Keratinocyte (primary cell): ENCODE measurements at regions not wholly inside any gene's neighbourhood (a gene's known extent, or its start where the extent isn't known, plus 50 kb on each side); places are given as distances from the start of the nearest gene placed in this dataset.

Source experiments
- DNase-seq: peaks from one replicate; pipeline ENCODE4 v3.0.0-alpha.2; 2011; ENCODE audit warnings: low read depth, missing footprints, low spot score
- FAIRE-seq: peaks from 2 replicates; lab custom pipeline; 2011; peaks lifted over from hg19 to GRCh38; lab: Jason Lieb, UNC
- H2AFZ ChIP-seq: 2 replicates; pipeline ENCODE4 v1.6.0; 2012; ENCODE audit warnings: low read length, control low read depth, inconsistent platforms; ENCODE audit not compliant: control insufficient read depth
- H3K27ac ChIP-seq: 2 replicates; pipeline ENCODE4 v1.5.1; 2011; ENCODE audit warnings: low read length; ENCODE audit not compliant: control insufficient read depth, insufficient read depth
- H3K27me3 ChIP-seq: 3 replicates; pipeline ENCODE4 v1.6.0; 2011; ENCODE audit warnings: low read length; ENCODE audit not compliant: control insufficient read depth, insufficient read depth; ENCODE audit errors: extremely low read depth
- H3K36me3 ChIP-seq, 2 experiments: 2 replicates in 1 of 2; 3 replicates in 1 of 2; pipeline ENCODE4 v1.5.1; 2011; ENCODE audit warnings: low read length in 2 of 2, mild to moderate bottlenecking in 1 of 2; ENCODE audit not compliant: control insufficient read depth in 2 of 2, insufficient read depth in 2 of 2; ENCODE audit errors: extremely low read depth in 1 of 2
- H3K4me1 ChIP-seq: 3 replicates; pipeline ENCODE4 v1.5.1; 2011; ENCODE audit warnings: low read length; ENCODE audit not compliant: control insufficient read depth, insufficient read depth; ENCODE audit errors: extremely low read depth
- H3K4me2 ChIP-seq: 3 replicates; pipeline ENCODE4 v1.6.0; 2011; ENCODE audit warnings: low read depth, low read length; ENCODE audit not compliant: control insufficient read depth, insufficient read depth; ENCODE audit errors: extremely low read depth
- H3K4me3 ChIP-seq, 3 experiments: fragments of 200-600 bp in 1 of 3; sonication (generic) in 1 of 3; 2 replicates in 2 of 3; 3 replicates in 1 of 3; pipeline ENCODE4 v1.5.1; 2011 to 2016; ENCODE audit warnings: low read length in 3 of 3, mild to moderate bottlenecking in 3 of 3, control low read depth in 2 of 3, inconsistent platforms in 1 of 3, low read depth in 1 of 3, mixed read lengths in 1 of 3, mixed run types in 1 of 3, moderate library complexity in 1 of 3; ENCODE audit not compliant: control insufficient read depth in 2 of 3, insufficient read depth in 2 of 3; ENCODE audit errors: extremely low read depth in 1 of 3
- H3K79me2 ChIP-seq: 2 replicates; pipeline ENCODE4 v1.6.0; 2012; ENCODE audit warnings: low read length; ENCODE audit not compliant: control insufficient read depth, insufficient read depth
- H3K9ac ChIP-seq: 3 replicates; pipeline ENCODE4 v1.6.0; 2011; ENCODE audit warnings: low read length; ENCODE audit not compliant: control insufficient read depth, insufficient read depth; ENCODE audit errors: extremely low read depth
- H3K9me1 ChIP-seq: 3 replicates; pipeline ENCODE4 v1.6.0; 2011; ENCODE audit warnings: low read length; ENCODE audit not compliant: control insufficient read depth, insufficient read depth; ENCODE audit errors: extremely low read depth
- H3K9me3 ChIP-seq: 2 replicates; pipeline ENCODE4 v1.5.1; 2012; ENCODE audit warnings: low read depth, low read length; ENCODE audit not compliant: control insufficient read depth
- H4K20me1 ChIP-seq: 3 replicates; pipeline ENCODE4 v1.6.0; 2011; ENCODE audit warnings: low read length; ENCODE audit not compliant: control insufficient read depth, insufficient read depth; ENCODE audit errors: extremely low read depth
- EZH2 ChIP-seq: IDR thresholded peaks from one replicate; pipeline ENCODE4 v1.6.1; 2012; ENCODE audit warnings: inconsistent platforms, mild to moderate bottlenecking, low read length, moderate library complexity
- dilution Hi-C: fragments of 300-500 bp; cut with MboI; formaldehyde crosslinking; loops from one replicate; pipeline ENCODE4 v1.7.0; 2020; ENCODE audit warnings: low sequenced_read_pairs; ENCODE audit not compliant: extremely low pct_ligation_motif_present
- TF ChIP-seq, protein P1 (sequence below), 3 experiments: IDR thresholded peaks in 1 of 3; conservative IDR thresholded peaks in 1 of 3; optimal IDR thresholded peaks in 1 of 3; 2 replicates in 2 of 3; 3 replicates in 1 of 3; pipeline versions ENCODE3 to v1.5.1; 2011; ENCODE audit warnings: low read length in 3 of 3, mild to moderate bottlenecking in 3 of 3, moderate library complexity in 2 of 3, control low read depth in 1 of 3, inconsistent platforms in 1 of 3; ENCODE audit not compliant: insufficient read depth in 2 of 3; ENCODE audit errors: extremely low read depth in 1 of 3

DNA sequence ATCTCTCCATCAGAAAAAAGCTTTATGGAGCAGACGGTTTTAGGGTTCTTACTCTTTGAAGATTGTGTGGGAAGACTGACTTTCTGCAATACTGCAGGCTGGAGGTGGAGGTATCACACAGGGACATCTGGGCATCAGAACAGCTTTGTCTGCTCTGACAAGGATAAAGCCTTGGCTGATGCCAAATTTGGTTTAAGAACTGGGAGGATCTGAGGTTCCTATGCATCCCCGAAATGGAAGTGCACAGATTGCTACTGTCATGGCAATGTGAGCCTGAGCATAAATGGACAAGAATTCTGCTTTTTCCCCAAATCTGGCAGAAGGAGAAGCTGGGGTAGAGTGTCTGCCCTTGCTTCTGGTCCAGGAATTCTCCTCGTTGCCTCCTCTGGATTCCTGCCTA is 424.3 kb downstream of the SLC4A3 start:
- Histone ChIP-seq H3K4me1 (no peaks in the 10 kb centered on the region), H2AFZ (no peak overlapping the region), H4K20me1 (no peaks in the 10 kb centered on the region), H3K9me3 (no peaks in the 10 kb centered on the region), H3K4me3 (no peak overlapping the region), H3K27me3 (no peaks in the 10 kb centered on the region), H3K27ac (no peak overlapping the region), H3K4me2 (no peak overlapping the region), H3K36me3 (no peaks in the 10 kb centered on the region), H3K79me2 (no peaks in the 10 kb centered on the region), H3K9ac (no peak overlapping the region), H3K9me1 (no peaks in the 10 kb centered on the region)
- dilution Hi-C loops: no loop called here
- DNase-seq: no peak
- no peak for FAIRE-seq
- TF ChIP-seq, protein P1, sequence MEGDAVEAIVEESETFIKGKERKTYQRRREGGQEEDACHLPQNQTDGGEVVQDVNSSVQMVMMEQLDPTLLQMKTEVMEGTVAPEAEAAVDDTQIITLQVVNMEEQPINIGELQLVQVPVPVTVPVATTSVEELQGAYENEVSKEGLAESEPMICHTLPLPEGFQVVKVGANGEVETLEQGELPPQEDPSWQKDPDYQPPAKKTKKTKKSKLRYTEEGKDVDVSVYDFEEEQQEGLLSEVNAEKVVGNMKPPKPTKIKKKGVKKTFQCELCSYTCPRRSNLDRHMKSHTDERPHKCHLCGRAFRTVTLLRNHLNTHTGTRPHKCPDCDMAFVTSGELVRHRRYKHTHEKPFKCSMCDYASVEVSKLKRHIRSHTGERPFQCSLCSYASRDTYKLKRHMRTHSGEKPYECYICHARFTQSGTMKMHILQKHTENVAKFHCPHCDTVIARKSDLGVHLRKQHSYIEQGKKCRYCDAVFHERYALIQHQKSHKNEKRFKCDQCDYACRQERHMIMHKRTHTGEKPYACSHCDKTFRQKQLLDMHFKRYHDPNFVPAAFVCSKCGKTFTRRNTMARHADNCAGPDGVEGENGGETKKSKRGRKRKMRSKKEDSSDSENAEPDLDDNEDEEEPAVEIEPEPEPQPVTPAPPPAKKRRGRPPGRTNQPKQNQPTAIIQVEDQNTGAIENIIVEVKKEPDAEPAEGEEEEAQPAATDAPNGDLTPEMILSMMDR (optimal IDR thresholded peaks at IDR 0.05 in 1 of 3, IDR thresholded peaks at IDR 0.05 in 1 of 3, conservative IDR thresholded peaks at IDR 0.05 in 1 of 3; ENCODE audit: extremely low read depth in 1 of 3, insufficient read depth in 2 of 3, low read length in 3 of 3): no peak
- TF ChIP-seq EZH2: no peak

DNA sequence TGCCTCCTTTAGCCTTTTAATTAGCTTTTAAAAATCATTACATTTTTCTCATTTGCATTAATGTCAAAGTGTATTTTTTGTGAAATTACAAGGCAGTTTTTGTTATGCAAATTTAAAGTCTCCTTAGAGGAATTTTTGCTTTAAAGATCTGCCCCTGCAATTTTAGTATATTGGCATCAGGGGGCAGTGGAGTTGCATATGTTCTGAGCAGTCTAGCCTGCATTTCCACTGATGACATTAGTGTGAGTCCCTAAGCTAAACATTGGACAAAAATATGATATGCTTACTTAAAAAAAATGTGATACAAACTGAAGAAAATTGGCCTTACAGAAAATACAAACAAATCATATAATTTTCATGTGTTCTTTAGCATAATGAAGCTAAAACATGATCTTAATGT is 426.5 kb downstream of the SLC4A3 start:
- no peaks in the 10 kb centered on the region for H3K36me3 ChIP-seq
- DNase-seq (no peak), FAIRE-seq (no peak)
- H3K9me3 ChIP-seq: no peaks in the 10 kb centered on the region
- H3K27ac ChIP-seq: no peak overlapping the region
- H3K27me3 ChIP-seq: no peaks in the 10 kb centered on the region
- no peak overlapping the region for H3K4me2 ChIP-seq
- TF ChIP-seq, protein P1 (optimal IDR thresholded peaks at IDR 0.05 in 1 of 3, IDR thresholded peaks at IDR 0.05 in 1 of 3, conservative IDR thresholded peaks at IDR 0.05 in 1 of 3; ENCODE audit: extremely low read depth in 1 of 3, insufficient read depth in 2 of 3, low read length in 3 of 3): peak; percentile 24 to 42 (median 42)
- TF ChIP-seq EZH2: no peak
- H3K9ac ChIP-seq: no peak overlapping the region
- H2AFZ ChIP-seq: no peak overlapping the region
- no peak overlapping the region for H3K4me3 ChIP-seq
- no peaks in the 10 kb centered on the region for H3K79me2 ChIP-seq
- no peaks in the 10 kb centered on the region for H3K4me1 ChIP-seq
- no peaks in the 10 kb centered on the region for H3K9me1 ChIP-seq
- no peaks in the 10 kb centered on the region for H4K20me1 ChIP-seq
- dilution Hi-C loops: no loop called here
